ENCODE measurements at regions not wholly inside any gene's neighbourhood (a gene's known extent, or its start where the extent isn't known, plus 50 kb on each side); places are given as distances from the start of the nearest gene placed in this dataset.

- Histone ChIP-seq H3K4me1 (ENCODE audit: control insufficient read depth in 5 of 5, insufficient read depth in 5 of 5, low read length in 5 of 5) (no peaks in the 10 kb centered on the region), H3K27ac (ENCODE audit: low read depth in 1 of 2, low read length in 1 of 2) (no peak overlapping the region), H3K9ac (ENCODE audit: insufficient read depth in 1 of 2, low read length in 2 of 2) (no peak overlapping the region), H3K4me3 (no peak overlapping the region), H3K27me3 (ENCODE audit: control insufficient read depth in 3 of 3, insufficient read depth in 3 of 3, low read length in 2 of 3) (no peaks in the 10 kb centered on the region), H3K9me3 (ENCODE audit: control insufficient read depth in 4 of 4, insufficient read depth in 3 of 4, low read length in 3 of 4) (no peaks in the 10 kb centered on the region), H3K36me3 (ENCODE audit: control insufficient read depth in 4 of 4, insufficient read depth in 4 of 4, low read length in 4 of 4) (no peaks in the 10 kb centered on the region)
- ATAC-seq (ENCODE audit: insufficient read depth, low FRiP score) (no peak), DNase-seq (no peak)
- WGBS, 2 donors: 89% methylated on average over 3 of the region's 3 CpGs
- no peak for TF ChIP-seq CTCF (IDR thresholded peaks at IDR 0.05; ENCODE audit: control extremely low read depth, extremely low read depth)
Measured at GRCh38 chr3:190222360-190222759, 99.9 kb downstream of the CLDN1 start.

- Histone ChIP-seq H3K4me1 (ENCODE audit: control insufficient read depth in 5 of 5, insufficient read depth in 5 of 5, low read length in 5 of 5) (no peaks in the 10 kb centered on the region), H3K4me3 (no peak overlapping the region), H3K36me3 (ENCODE audit: control insufficient read depth in 4 of 4, insufficient read depth in 4 of 4, low read length in 4 of 4) (no peaks in the 10 kb centered on the region), H3K9me3 (ENCODE audit: control insufficient read depth in 4 of 4, insufficient read depth in 3 of 4, low read length in 3 of 4) (no peaks in the 10 kb centered on the region), H3K27ac (ENCODE audit: low read depth in 1 of 2, low read length in 1 of 2) (no peak overlapping the region), H3K27me3 (ENCODE audit: control insufficient read depth in 3 of 3, insufficient read depth in 3 of 3, low read length in 2 of 3) (no peaks in the 10 kb centered on the region), H3K9ac (ENCODE audit: insufficient read depth in 1 of 2, low read length in 2 of 2) (no peak overlapping the region)
- no peak for TF ChIP-seq CTCF (IDR thresholded peaks at IDR 0.05; ENCODE audit: control extremely low read depth, extremely low read depth)
- ATAC-seq (ENCODE audit: insufficient read depth, low FRiP score): no peak
- WGBS, 2 donors: 92 to 96% methylated on average over 1 of the region's 1 CpG
- no peak for DNase-seq
Measured at GRCh38 chr3:190220362-190220761, 99.7 kb upstream of the P3H2 start.

GRCh38 chr3:190217081-190217480 lies 96.4 kb upstream of the P3H2 start:
- no peak overlapping the region for H3K4me3 ChIP-seq
- no peaks in the 10 kb centered on the region for H3K9me3 ChIP-seq (ENCODE audit: control insufficient read depth in 4 of 4, insufficient read depth in 3 of 4, low read length in 3 of 4)
- H3K27me3 ChIP-seq (ENCODE audit: control insufficient read depth in 3 of 3, insufficient read depth in 3 of 3, low read length in 2 of 3): no peaks in the 10 kb centered on the region
- TF ChIP-seq CTCF (IDR thresholded peaks at IDR 0.05; ENCODE audit: control extremely low read depth, extremely low read depth): no peak
- no peak for DNase-seq
- no peak overlapping the region for H3K27ac ChIP-seq (ENCODE audit: low read depth in 1 of 2, low read length in 1 of 2)
- H3K9ac ChIP-seq (ENCODE audit: insufficient read depth in 1 of 2, low read length in 2 of 2): no peak overlapping the region
- no peak for ATAC-seq (ENCODE audit: insufficient read depth, low FRiP score)
- WGBS, 2 donors: 67 to 73% methylated on average over 3 of the region's 3 CpGs
- H3K4me1 ChIP-seq (ENCODE audit: control insufficient read depth in 5 of 5, insufficient read depth in 5 of 5, low read length in 5 of 5): no peaks in the 10 kb centered on the region
- no peaks in the 10 kb centered on the region for H3K36me3 ChIP-seq (ENCODE audit: control insufficient read depth in 4 of 4, insufficient read depth in 4 of 4, low read length in 4 of 4)

DNA sequence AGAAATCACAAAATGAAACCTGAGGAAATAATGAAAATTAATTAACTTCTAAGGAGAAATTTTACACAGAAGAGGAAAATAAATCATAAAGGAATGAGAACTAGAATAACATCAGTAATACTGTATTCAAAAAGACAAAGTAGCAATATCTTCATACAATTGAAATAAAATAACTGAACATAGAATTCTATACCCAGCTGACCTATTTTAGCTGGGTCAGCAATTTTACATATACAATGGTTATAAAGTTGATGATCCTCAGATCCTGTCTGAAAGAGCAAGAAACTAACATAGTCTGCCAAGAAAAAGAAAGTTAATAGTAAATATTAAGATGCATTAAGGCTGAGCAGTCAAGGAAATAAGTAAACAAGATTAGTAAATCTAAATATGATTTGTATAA lies 93.0 kb upstream of the P3H2 start:
- H3K9me3 ChIP-seq (ENCODE audit: control insufficient read depth in 4 of 4, insufficient read depth in 3 of 4, low read length in 3 of 4): no peaks in the 10 kb centered on the region
- no peak overlapping the region for H3K27ac ChIP-seq (ENCODE audit: low read depth in 1 of 2, low read length in 1 of 2)
- H3K9ac ChIP-seq (ENCODE audit: insufficient read depth in 1 of 2, low read length in 2 of 2): no peak overlapping the region
- H3K36me3 ChIP-seq (ENCODE audit: control insufficient read depth in 4 of 4, insufficient read depth in 4 of 4, low read length in 4 of 4): no peaks in the 10 kb centered on the region
- ATAC-seq (ENCODE audit: insufficient read depth, low FRiP score) (no peak), DNase-seq (no peak)
- H3K4me1 ChIP-seq (ENCODE audit: control insufficient read depth in 5 of 5, insufficient read depth in 5 of 5, low read length in 5 of 5): no peaks in the 10 kb centered on the region
- no peaks in the 10 kb centered on the region for H3K27me3 ChIP-seq (ENCODE audit: control insufficient read depth in 3 of 3, insufficient read depth in 3 of 3, low read length in 2 of 3)
- no peak overlapping the region for H3K4me3 ChIP-seq
- TF ChIP-seq CTCF (IDR thresholded peaks at IDR 0.05; ENCODE audit: control extremely low read depth, extremely low read depth): no peak
